PC-9 (cell line): ENCODE measurements at regions not wholly inside any gene's neighbourhood (a gene's known extent, or its start where the extent isn't known, plus 50 kb on each side); places are given as distances from the start of the nearest gene placed in this dataset.

Experiments used
- BruUV-seq: library from RNA; stranded (reverse); fragments of 400-500 nt; replicated peaks from 2 replicates; lab custom pipeline; 2021; lab: Mats Ljungman, UMichigan
- CTCF ChIA-PET: fragments of 300-600 bp; sonication (Branson Sonifier 250); formaldehyde crosslinking; loops from one replicate; lab custom pipeline; 2022; ENCODE audit warnings: antibody characterized with exemption; lab: Charles Lee
- POLR2A ChIA-PET: fragments of 300-600 bp; sonication (Branson Sonifier 250); formaldehyde crosslinking; loops from one replicate; lab custom pipeline; 2022; ENCODE audit warnings: antibody characterized with exemption; ENCODE audit not compliant: unreplicated experiment; lab: Charles Lee
- DNase-seq, 2 experiments: peaks; one replicate each; pipeline versions ENCODE4 v3.0.0 to v3.0.0-alpha.2; 2015 to 2022; ENCODE audit warnings: mixed read lengths in 1 of 2
- H2AFZ ChIP-seq: fragments of 200-600 bp; sonication (generic); 2 replicates; pipeline ENCODE4 v1.8.1; 2017; ENCODE audit warnings: antibody characterized with exemption
- H3F3A ChIP-seq: fragments of 200-600 bp; sonication (generic); 2 replicates; pipeline ENCODE4 v1.8.1; 2017; ENCODE audit warnings: antibody characterized with exemption, mild to moderate bottlenecking, low read depth; ENCODE audit not compliant: insufficient read depth
- H3K27ac ChIP-seq: fragments of 200-600 bp; sonication (generic); 2 replicates; pipeline ENCODE4 v1.6.1; 2016; ENCODE audit warnings: mixed run types
- H3K27me3 ChIP-seq: fragments of 200-600 bp; sonication (generic); 2 replicates; pipeline ENCODE4 v1.6.1; 2016; ENCODE audit warnings: low read depth, mixed run types; ENCODE audit not compliant: insufficient read depth
- H3K36me3 ChIP-seq: fragments of 200-600 bp; sonication (generic); 2 replicates; pipeline ENCODE4 v1.6.1; 2016; ENCODE audit warnings: low read depth, mixed run types
- H3K4me1 ChIP-seq: fragments of 200-600 bp; sonication (generic); replicated peaks from 2 replicates; pipeline ENCODE4 v1.6.1; 2016; ENCODE audit warnings: mixed run types; ENCODE audit not compliant: insufficient read depth
- H3K4me2 ChIP-seq: fragments of 200-600 bp; sonication (generic); 2 replicates; pipeline ENCODE4 v1.6.1; 2017; ENCODE audit warnings: mixed run types
- H3K4me3 ChIP-seq: fragments of 200-600 bp; sonication (generic); 2 replicates; pipeline ENCODE4 v1.6.1; 2016; ENCODE audit warnings: mixed run types
- H3K79me2 ChIP-seq: fragments of 200-600 bp; sonication (generic); 2 replicates; pipeline ENCODE4 v1.6.1; 2017; ENCODE audit warnings: low read depth, mixed run types
- H3K9me2 ChIP-seq: fragments of 200-600 bp; sonication (generic); 2 replicates; pipeline ENCODE4 v1.8.1; 2017; ENCODE audit warnings: mild to moderate bottlenecking; ENCODE audit not compliant: insufficient read depth
- H3K9me3 ChIP-seq: fragments of 200-600 bp; sonication (generic); 2 replicates; pipeline ENCODE4 v1.8.1; 2016; ENCODE audit warnings: low read depth; ENCODE audit not compliant: insufficient read depth
- H4K20me1 ChIP-seq: fragments of 200-600 bp; sonication (generic); 2 replicates; pipeline ENCODE4 v1.8.1; 2017; ENCODE audit not compliant: insufficient read depth
- EZH2 ChIP-seq: fragments of 200-600 bp; sonication (generic); IDR thresholded peaks from 2 replicates; pipeline ENCODE4 v1.8.0; 2017; ENCODE audit warnings: antibody characterized with exemption, low read depth
- intact Hi-C: fragments of 100-400 bp; cut with micrococcal nuclease; formaldehyde crosslinking; loops from one replicate; pipeline ENCODE4 v1.10.0; 2022; ENCODE audit not compliant: unreplicated experiment
- TF ChIP-seq, protein P1 (sequence below): fragments of 200-600 bp; sonication (generic); conservative IDR thresholded peaks from 2 replicates; pipeline ENCODE4 v1.6.1; 2017; ENCODE audit warnings: mixed run types, antibody characterized with exemption, mild to moderate bottlenecking, moderate library complexity

GRCh38 chr3:73315706-73316105, 254.2 kb downstream of the EBLN2 start:
- intact Hi-C loops, result no loop called here
- CTCF ChIA-PET, result no interaction called here
- Histone ChIP-seq H3K4me3 (no peak overlapping the region), H3K79me2 (no peaks in the 10 kb centered on the region), H3K9me2 (no peaks in the 10 kb centered on the region), H2AFZ (no peak overlapping the region), H3K9me3 (no peaks in the 10 kb centered on the region), H3K4me2 (no peak overlapping the region), H3K27ac (no peak overlapping the region), H3K4me1 (no peaks in the 10 kb centered on the region), H3F3A (no peaks in the 10 kb centered on the region), H3K27me3 (no peaks in the 10 kb centered on the region), H3K36me3 (no peaks in the 10 kb centered on the region), H4K20me1 (no peaks in the 10 kb centered on the region)
- POLR2A ChIA-PET, result no interaction called here
- DNase-seq, result no peak
- no TSS peak for BruUV-seq
- TF ChIP-seq, protein P1, sequence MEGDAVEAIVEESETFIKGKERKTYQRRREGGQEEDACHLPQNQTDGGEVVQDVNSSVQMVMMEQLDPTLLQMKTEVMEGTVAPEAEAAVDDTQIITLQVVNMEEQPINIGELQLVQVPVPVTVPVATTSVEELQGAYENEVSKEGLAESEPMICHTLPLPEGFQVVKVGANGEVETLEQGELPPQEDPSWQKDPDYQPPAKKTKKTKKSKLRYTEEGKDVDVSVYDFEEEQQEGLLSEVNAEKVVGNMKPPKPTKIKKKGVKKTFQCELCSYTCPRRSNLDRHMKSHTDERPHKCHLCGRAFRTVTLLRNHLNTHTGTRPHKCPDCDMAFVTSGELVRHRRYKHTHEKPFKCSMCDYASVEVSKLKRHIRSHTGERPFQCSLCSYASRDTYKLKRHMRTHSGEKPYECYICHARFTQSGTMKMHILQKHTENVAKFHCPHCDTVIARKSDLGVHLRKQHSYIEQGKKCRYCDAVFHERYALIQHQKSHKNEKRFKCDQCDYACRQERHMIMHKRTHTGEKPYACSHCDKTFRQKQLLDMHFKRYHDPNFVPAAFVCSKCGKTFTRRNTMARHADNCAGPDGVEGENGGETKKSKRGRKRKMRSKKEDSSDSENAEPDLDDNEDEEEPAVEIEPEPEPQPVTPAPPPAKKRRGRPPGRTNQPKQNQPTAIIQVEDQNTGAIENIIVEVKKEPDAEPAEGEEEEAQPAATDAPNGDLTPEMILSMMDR, result no peak
- no peak for TF ChIP-seq EZH2

GRCh38 chr3:73319179-73319769, 257.8 kb downstream of the EBLN2 start:
- H3K27ac ChIP-seq, result no peak overlapping the region
- POLR2A ChIA-PET, result no interaction called here

GRCh38 chr3:73321286-73321999, 260.0 kb downstream of the EBLN2 start:
- Histone ChIP-seq H3K9me2 (no peaks in the 10 kb centered on the region), H3K4me3 (no peak overlapping the region), H3F3A (no peaks in the 10 kb centered on the region), H4K20me1 (no peaks in the 10 kb centered on the region), H2AFZ (no peak overlapping the region), H3K4me1 (no peaks in the 10 kb centered on the region), H3K36me3 (no peaks in the 10 kb centered on the region), H3K9me3 (no peaks in the 10 kb centered on the region), H3K27me3 (no peaks in the 10 kb centered on the region), H3K27ac (no peak overlapping the region), H3K4me2 (no peak overlapping the region), H3K79me2 (no peaks in the 10 kb centered on the region)
- DNase-seq, result no peak
- BruUV-seq, result no TSS peak
- CTCF ChIA-PET, result no interaction called here
- POLR2A ChIA-PET, result no interaction called here
- intact Hi-C loops, result no loop called here
- TF ChIP-seq, protein P1, result no peak
- TF ChIP-seq EZH2, result no peak

More at GRCh38 chr3:73319179-73319769, 257.8 kb downstream of the EBLN2 start:
- no peaks in the 10 kb centered on the region for H3K36me3 ChIP-seq
- no TSS peak for BruUV-seq
- H3K9me2 ChIP-seq, result no peaks in the 10 kb centered on the region
- no peaks in the 10 kb centered on the region for H3K27me3 ChIP-seq
- no peak overlapping the region for H3K4me3 ChIP-seq
- no peak for DNase-seq
- H3K79me2 ChIP-seq, result no peaks in the 10 kb centered on the region
- H3K4me1 ChIP-seq, result no peaks in the 10 kb centered on the region
- intact Hi-C loops, result no loop called here
- no peak overlapping the region for H3K4me2 ChIP-seq
- no peaks in the 10 kb centered on the region for H3F3A ChIP-seq
- no peak overlapping the region for H2AFZ ChIP-seq
- CTCF ChIA-PET, result no interaction called here
- H3K9me3 ChIP-seq, result no peaks in the 10 kb centered on the region
- no peak for TF ChIP-seq EZH2
- TF ChIP-seq, protein P1, result no peak
- H4K20me1 ChIP-seq, result no peaks in the 10 kb centered on the region
